NB4 (cell line): ENCODE measurements at regions not wholly inside any gene's neighbourhood (a gene's known extent, or its start where the extent isn't known, plus 50 kb on each side); places are given as distances from the start of the nearest gene placed in this dataset.

Source experiments
- CTCF ChIP-seq: IDR thresholded peaks from one replicate; pipeline ENCODE4 v1.5.1; 2012; ENCODE audit warnings: low read depth, low read length
- POLR2A ChIP-seq: IDR thresholded peaks from 2 replicates; pipeline ENCODE4 v1.6.1; 2011; ENCODE audit warnings: mild to moderate bottlenecking; ENCODE audit not compliant: insufficient read length; ENCODE audit errors: extremely low read depth

DNA sequence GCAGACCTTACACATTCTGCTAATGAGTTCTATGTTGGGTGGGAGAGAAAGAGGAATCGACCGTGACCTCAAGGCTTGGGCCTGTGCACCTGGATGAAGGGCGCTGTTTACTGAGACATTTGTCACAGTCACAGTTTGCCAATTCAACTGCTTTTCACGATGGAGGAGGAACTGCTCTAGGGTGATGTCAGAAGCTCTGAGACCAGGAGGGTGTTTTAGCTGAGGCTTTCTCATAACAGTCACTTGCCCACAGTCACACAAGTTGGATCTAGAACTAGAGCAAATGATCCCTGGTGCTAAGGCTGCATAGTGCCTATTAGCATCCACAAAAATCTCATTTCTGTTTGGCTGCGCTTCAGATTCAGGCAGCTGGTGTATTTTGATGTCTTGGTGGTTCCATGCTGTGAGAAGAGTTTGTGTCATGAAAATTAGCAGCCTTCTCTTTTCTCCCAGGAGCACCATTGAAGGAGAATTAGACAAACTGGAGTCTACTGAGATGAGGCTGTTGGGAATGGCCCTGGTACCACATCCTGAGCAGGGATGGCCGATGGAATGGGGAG lies 83.3 kb upstream of the TGM3 start:
- no peak for TF ChIP-seq CTCF
- no peak for TF ChIP-seq POLR2A
